H1 (cell line): ENCODE measurements at regions not wholly inside any gene's neighbourhood (a gene's known extent, or its start where the extent isn't known, plus 50 kb on each side); places are given as distances from the start of the nearest gene placed in this dataset.

Experiments used
- CTCF ChIA-PET: fragments of 300-600 bp; sonication (Branson Sonifier 250); formaldehyde crosslinking; loops from one replicate; lab custom pipeline; 2021; ENCODE audit not compliant: partially characterized antibody; lab: Charles Lee
- POLR2A ChIA-PET: fragments of 300-600 bp; sonication (Branson Sonifier 250); formaldehyde crosslinking; loops from one replicate; lab custom pipeline; 2021; ENCODE audit warnings: inconsistent platforms; ENCODE audit not compliant: partially characterized antibody; lab: Charles Lee
- DNase-seq, 2 experiments: peaks; one replicate each; pipeline versions ENCODE4 v3.0.0 to v3.0.0-alpha.2; 2010 to 2022; ENCODE audit warnings: low spot score in 2 of 2, low read depth in 1 of 2, mixed read lengths in 1 of 2
- FAIRE-seq: peaks from 2 replicates; lab custom pipeline; 2011; peaks lifted over from hg19 to GRCh38; lab: Jason Lieb, UNC
- H2AFZ ChIP-seq: 2 replicates; pipeline ENCODE4 v1.8.1; 2012; ENCODE audit warnings: low read length, inconsistent platforms
- H2AK5ac ChIP-seq: 2 replicates; pipeline ENCODE4 v1.6.1; 2013; ENCODE audit warnings: low read depth, low read length
- H2BK120ac ChIP-seq: replicated peaks from 2 replicates; pipeline ENCODE3; 2013; ENCODE audit warnings: low read depth, low read length, inconsistent platforms
- H2BK12ac ChIP-seq: 2 replicates; pipeline ENCODE4 v1.6.1; 2013; ENCODE audit warnings: low read depth, low read length
- H2BK15ac ChIP-seq: 2 replicates; pipeline ENCODE4 v1.6.1; 2013; ENCODE audit warnings: low read length
- H2BK20ac ChIP-seq: 2 replicates; pipeline ENCODE4 v1.6.1; 2013; ENCODE audit warnings: low read length
- H2BK5ac ChIP-seq: 2 replicates; pipeline ENCODE4 v1.6.1; 2013; ENCODE audit warnings: low read depth, low read length
- H3K14ac ChIP-seq: 2 replicates; pipeline ENCODE4 v1.6.1; 2013; ENCODE audit warnings: inconsistent platforms; ENCODE audit not compliant: insufficient read length
- H3K18ac ChIP-seq: 2 replicates; pipeline ENCODE4 v1.6.1; 2013; ENCODE audit warnings: low read length; ENCODE audit errors: extremely low read depth
- H3K23ac ChIP-seq: 2 replicates; pipeline ENCODE4 v1.6.1; 2013; ENCODE audit warnings: inconsistent platforms; ENCODE audit not compliant: insufficient read length
- H3K23me2 ChIP-seq: 2 replicates; pipeline ENCODE4 v1.6.1; 2013; ENCODE audit warnings: low read depth, low read length
- H3K27ac ChIP-seq: 2 replicates; pipeline ENCODE4 v1.6.1; 2011; ENCODE audit warnings: low read depth, low read length, inconsistent platforms
- H3K27me3 ChIP-seq, 4 experiments: replicated peaks in 1 of 4; 1 replicate in 1 of 4; 2 replicates in 3 of 4; pipeline versions ENCODE4 v1.6.1 to v1.8.1; 2011 to 2013; ENCODE audit warnings: low read length in 3 of 4, mild to moderate bottlenecking in 3 of 4, inconsistent platforms in 2 of 4, mixed read lengths in 2 of 4, moderate library complexity in 1 of 4; ENCODE audit not compliant: control insufficient read depth in 3 of 4, insufficient read depth in 3 of 4; ENCODE audit errors: extremely low read depth in 1 of 4
- H3K36me3 ChIP-seq, 4 experiments: 2 replicates each; pipeline versions ENCODE4 v1.6.1 to v1.8.1; 2011 to 2013; ENCODE audit warnings: mild to moderate bottlenecking in 4 of 4, low read length in 3 of 4, moderate library complexity in 2 of 4, control low read depth in 1 of 4, inconsistent platforms in 1 of 4; ENCODE audit not compliant: insufficient read depth in 4 of 4, control insufficient read depth in 2 of 4
- H3K4ac ChIP-seq: replicated peaks from 2 replicates; pipeline ENCODE3; 2013; ENCODE audit warnings: low read length, low read depth, mixed read lengths, inconsistent platforms; ENCODE audit not compliant: insufficient read length
- H3K4me1 ChIP-seq, 4 experiments: replicated peaks in 1 of 4; 1 replicate in 1 of 4; 2 replicates in 3 of 4; pipeline versions ENCODE4 v1.6.1 to v1.8.1; 2011 to 2013; ENCODE audit warnings: low read length in 3 of 4, inconsistent platforms in 2 of 4, mixed read lengths in 1 of 4; ENCODE audit not compliant: insufficient read depth in 4 of 4, control insufficient read depth in 3 of 4
- H3K4me2 ChIP-seq, 2 experiments: 2 replicates each; pipeline versions ENCODE4 v1.6.1 to v1.8.1; 2011 to 2013; ENCODE audit warnings: low read depth in 2 of 2, low read length in 2 of 2, control low read depth in 1 of 2, inconsistent platforms in 1 of 2, mild to moderate bottlenecking in 1 of 2; ENCODE audit not compliant: insufficient read depth in 1 of 2
- H3K4me3 ChIP-seq, 4 experiments: fragments of 200-600, 300-600 bp in 1 of 4; sonication (generic), shearing (Covaris generic), sonication (Bioruptor Twin) in 1 of 4; 2 replicates each; pipeline versions ENCODE4 v1.5.1 to v1.8.1; 2011 to 2016; ENCODE audit warnings: low read length in 4 of 4, low read depth in 3 of 4, control low read depth in 2 of 4, inconsistent platforms in 2 of 4, mild to moderate bottlenecking in 2 of 4, mixed read lengths in 1 of 4, moderate library complexity in 1 of 4; ENCODE audit not compliant: insufficient read depth in 2 of 4; ENCODE audit errors: extremely low read depth in 1 of 4
- H3K56ac ChIP-seq: replicated peaks from 2 replicates; pipeline ENCODE3; 2013; ENCODE audit warnings: low read depth, mild to moderate bottlenecking, mixed read lengths, low read length, inconsistent platforms; ENCODE audit not compliant: insufficient read length
- H3K79me1 ChIP-seq: 2 replicates; pipeline ENCODE4 v1.6.1; 2013; ENCODE audit warnings: low read depth, low read length, control low read depth
- H3K79me2 ChIP-seq, 2 experiments: 2 replicates each; pipeline versions ENCODE4 v1.6.1 to v1.8.1; 2012 to 2013; ENCODE audit warnings: low read length in 2 of 2, mild to moderate bottlenecking in 2 of 2, inconsistent platforms in 1 of 2; ENCODE audit not compliant: insufficient read depth in 2 of 2, control insufficient read depth in 1 of 2
- H3K9ac ChIP-seq, 4 experiments: replicated peaks in 1 of 4; 1 replicate in 1 of 4; 2 replicates in 3 of 4; pipeline versions ENCODE4 v1.6.1 to v1.8.1; 2011 to 2013; ENCODE audit warnings: low read depth in 3 of 4, low read length in 3 of 4, control low read depth in 2 of 4, mild to moderate bottlenecking in 2 of 4, moderate library complexity in 2 of 4, inconsistent platforms in 1 of 4; ENCODE audit errors: extremely low read depth in 1 of 4
- H3K9me3 ChIP-seq, 2 experiments: 2 replicates each; pipeline versions ENCODE4 v1.6.1 to v1.8.1; 2012 to 2013; ENCODE audit warnings: mild to moderate bottlenecking in 2 of 2, moderate library complexity in 2 of 2, control low read depth in 1 of 2, inconsistent platforms in 1 of 2, low read depth in 1 of 2, low read length in 1 of 2, mixed read lengths in 1 of 2; ENCODE audit not compliant: insufficient read depth in 2 of 2
- H4K20me1 ChIP-seq, 2 experiments: replicated peaks in 1 of 2; 2 replicates each; pipeline versions ENCODE3 to v1.8.1; 2011 to 2013; ENCODE audit warnings: inconsistent platforms in 2 of 2, low read length in 2 of 2, mild to moderate bottlenecking in 1 of 2; ENCODE audit not compliant: insufficient read depth in 2 of 2, control insufficient read depth in 1 of 2
- H4K5ac ChIP-seq: 2 replicates; pipeline ENCODE4 v1.6.1; 2013; ENCODE audit warnings: low read length, low read depth, mixed read lengths, inconsistent platforms; ENCODE audit not compliant: insufficient read length
- H4K8ac ChIP-seq: 2 replicates; pipeline ENCODE4 v1.8.0; 2013; ENCODE audit warnings: mild to moderate bottlenecking, moderate library complexity, low read length, inconsistent platforms; ENCODE audit not compliant: insufficient read depth; ENCODE audit errors: extremely low read depth
- H4K91ac ChIP-seq: replicated peaks from 2 replicates; pipeline ENCODE3; 2013; ENCODE audit warnings: low read length, mixed read lengths, inconsistent platforms; ENCODE audit not compliant: insufficient read length
- SIX5 ChIP-seq: IDR thresholded peaks from 2 replicates; pipeline ENCODE4 v1.6.1; 2011; ENCODE audit warnings: mild to moderate bottlenecking, low read depth, low read length
- TCF12 ChIP-seq: IDR thresholded peaks from 2 replicates; pipeline ENCODE4 v1.6.1; 2011; ENCODE audit warnings: low read depth, mild to moderate bottlenecking, low read length
- WGBS, 2 experiments: shearing (Covaris generic) in 1 of 2; methylation state at CpG; one replicate each; pipeline versions ENCODE4 v1.1.6 to v1.1.7; 2013 to 2015; ENCODE audit warnings: low lambda C conversion rate in 2 of 2, mixed read lengths in 2 of 2, inconsistent platforms in 1 of 2, low coverage in 1 of 2, missing lambda C conversion rate in 1 of 2; ENCODE audit not compliant: insufficient replicate concordance in 2 of 2, insufficient coverage in 1 of 2, insufficient read length in 1 of 2; ENCODE audit errors: extremely low coverage in 1 of 2, missing lambda C conversion rate in 1 of 2; 5-methylcytosine and 5-hydroxymethylcytosine counted together

- H2BK12ac ChIP-seq, result no peak overlapping the region
- POLR2A ChIA-PET, result no interaction called here
- H3K56ac ChIP-seq, result no peak overlapping the region
- H3K4me3 ChIP-seq, result no peak overlapping the region
- H2BK120ac ChIP-seq, result no peak overlapping the region
- no peak overlapping the region for H2BK15ac ChIP-seq
- no peak overlapping the region for H3K4me2 ChIP-seq
- no peak for DNase-seq
- no peak overlapping the region for H2AFZ ChIP-seq
- H3K9me3 ChIP-seq, result no peaks in the 10 kb centered on the region; a peak in 1 of 4 replicates
- H3K27me3 ChIP-seq, result no peaks in the 10 kb centered on the region
- no peaks in the 10 kb centered on the region; the same call in 1 of the 2 replicates for H3K23me2 ChIP-seq
- H3K9ac ChIP-seq, result no peak overlapping the region
- no peak overlapping the region for H2BK5ac ChIP-seq
- no peak for FAIRE-seq
- CTCF ChIA-PET, result no interaction called here
- H3K4ac ChIP-seq, result no peak overlapping the region
- no peak overlapping the region for H2AK5ac ChIP-seq
- no peak overlapping the region for H4K5ac ChIP-seq
- H3K18ac ChIP-seq, result no peak overlapping the region
- H3K23ac ChIP-seq, result no peak overlapping the region
- H3K79me2 ChIP-seq, result no peaks in the 10 kb centered on the region
- H3K27ac ChIP-seq, result no peak overlapping the region
- H4K8ac ChIP-seq, result no peak overlapping the region
- H4K91ac ChIP-seq, result no peak overlapping the region
- H3K4me1 ChIP-seq, result no peaks in the 10 kb centered on the region
- no peaks in the 10 kb centered on the region for H3K36me3 ChIP-seq
- 90% methylated on average over 4 of the region's 4 CpGs; no CpG with 5 or more reads in 1 of the 2 experiments for WGBS, 2 experiments
- H4K20me1 ChIP-seq, result no peaks in the 10 kb centered on the region
- H3K79me1 ChIP-seq, result no peaks in the 10 kb centered on the region
- no peak for TF ChIP-seq TCF12
- TF ChIP-seq SIX5, result no peak
- no peak overlapping the region for H3K14ac ChIP-seq
- no peak overlapping the region for H2BK20ac ChIP-seq
Measured at GRCh38 chr10:4226941-4227540, 442.0 kb upstream of the KLF6 start.
